Erythroblast (primary cell): ENCODE measurements at regions not wholly inside any gene's neighbourhood (a gene's known extent, or its start where the extent isn't known, plus 50 kb on each side); places are given as distances from the start of the nearest gene placed in this dataset.

Experiments
- DNase-seq, 2 experiments: peaks; one replicate each; lab custom pipeline; 2025; lab: John Stamatoyannopoulos, UW
- GATA1 ChIP-seq: IDR thresholded peaks from 2 replicates; pipeline ENCODE4 v1.6.1; 2011; ENCODE audit warnings: low read depth, mild to moderate bottlenecking, control low read depth, low read length, moderate library complexity
- POLR2A ChIP-seq: IDR thresholded peaks from 2 replicates; pipeline ENCODE4 v1.6.1; 2011; ENCODE audit warnings: mild to moderate bottlenecking, low read length

- TF ChIP-seq GATA1 (no peak), POLR2A (no peak)
- DNase-seq = no peak
These were observed 50.3 kb upstream of the DPH6 start for GRCh38 chr15:35596285-35596684.

- no peak for TF ChIP-seq POLR2A
- TF ChIP-seq GATA1 = no peak
- no peak for DNase-seq
These were observed 56.9 kb upstream of the DPH6 start for GRCh38 chr15:35602836-35603235.

- TF ChIP-seq POLR2A (no peak), GATA1 (no peak)
- no peak for DNase-seq
These were observed 57.3 kb upstream of the DPH6 start for GRCh38 chr15:35603301-35603700.

- no peak for DNase-seq
- TF ChIP-seq GATA1 = no peak
- TF ChIP-seq POLR2A = no peak
These were observed 57.9 kb upstream of the DPH6 start for GRCh38 chr15:35603856-35604255.

GRCh38 chr15:35605764-35606449 lies 59.9 kb upstream of the DPH6 start:
- no peak for DNase-seq
- TF ChIP-seq GATA1 (no peak), POLR2A (no peak)

- DNase-seq = no peak
- no peak for TF ChIP-seq POLR2A
- TF ChIP-seq GATA1 = no peak
These were observed 60.5 kb upstream of the DPH6 start for GRCh38 chr15:35606450-35606779.

- TF ChIP-seq POLR2A (no peak), GATA1 (no peak)
- no peak for DNase-seq
These were observed 70.7 kb upstream of the DPH6 start for GRCh38 chr15:35616498-35617271.

GRCh38 chr15:35618260-35619188 lies 72.6 kb upstream of the DPH6 start:
- no peak for DNase-seq
- TF ChIP-seq GATA1 = no peak
- TF ChIP-seq POLR2A = no peak

GRCh38 chr15:35622641-35623340 lies 76.8 kb upstream of the DPH6 start:
- TF ChIP-seq GATA1 (no peak), POLR2A (no peak)
- DNase-seq = no peak

GRCh38 chr15:35624881-35625280 lies 78.9 kb upstream of the DPH6 start:
- DNase-seq = peak in 1 of 2 experiments; percentile 9
- TF ChIP-seq GATA1 (no peak), POLR2A (no peak)

GRCh38 chr15:35626571-35627318 lies 80.8 kb upstream of the DPH6 start:
- TF ChIP-seq POLR2A = no peak
- no peak for TF ChIP-seq GATA1
- DNase-seq = peak; percentile 55 to 76

- DNase-seq = peak; percentile 54 to 60
- TF ChIP-seq GATA1 (no peak), POLR2A (no peak)
These were observed 81.7 kb upstream of the DPH6 start for GRCh38 chr15:35627696-35628095.
